NCI-H748 (cell line): ENCODE measurements at regions not wholly inside any gene's neighbourhood (a gene's known extent, or its start where the extent isn't known, plus 50 kb on each side); places are given as distances from the start of the nearest gene placed in this dataset.
"Not testable (repeated sequence)": the region's sequence is repeated elsewhere in the genome, so short reads cannot be mapped to it uniquely, and the experiment has no call there.

Source experiments
- DNase-seq: peaks from one replicate; lab custom pipeline; 2025; ENCODE audit not compliant: unreplicated experiment; lab: John Stamatoyannopoulos, UW

DNA sequence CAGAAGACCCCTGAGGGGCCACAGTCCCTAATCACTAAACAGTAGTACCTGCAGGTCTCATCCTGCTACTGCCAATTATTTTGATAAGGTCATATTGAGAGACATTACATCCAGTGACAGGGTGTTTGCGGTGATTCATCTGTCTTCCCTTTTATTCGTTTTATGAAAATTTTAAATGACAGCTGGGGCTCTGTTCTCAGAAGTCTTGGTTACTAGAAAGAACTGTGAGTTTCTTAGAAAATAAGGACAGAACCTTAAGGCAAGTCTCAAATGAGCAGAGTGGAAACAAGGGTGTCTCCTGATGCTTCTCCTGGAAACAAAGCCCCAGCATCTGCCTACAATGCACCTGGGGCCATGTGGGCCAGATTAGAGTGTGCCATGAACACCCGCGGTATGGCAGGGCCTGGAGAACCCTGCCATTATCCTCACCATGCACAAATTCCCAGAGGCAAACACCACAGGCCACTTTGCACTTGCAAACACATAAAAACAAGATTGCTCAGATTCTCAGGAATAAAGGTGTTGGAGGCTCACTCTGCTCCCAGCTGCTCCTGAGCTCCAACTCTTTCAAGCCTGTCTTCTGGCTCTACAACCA lies 66.3 kb upstream of the IQSEC1 start:
- no peak for DNase-seq

DNA sequence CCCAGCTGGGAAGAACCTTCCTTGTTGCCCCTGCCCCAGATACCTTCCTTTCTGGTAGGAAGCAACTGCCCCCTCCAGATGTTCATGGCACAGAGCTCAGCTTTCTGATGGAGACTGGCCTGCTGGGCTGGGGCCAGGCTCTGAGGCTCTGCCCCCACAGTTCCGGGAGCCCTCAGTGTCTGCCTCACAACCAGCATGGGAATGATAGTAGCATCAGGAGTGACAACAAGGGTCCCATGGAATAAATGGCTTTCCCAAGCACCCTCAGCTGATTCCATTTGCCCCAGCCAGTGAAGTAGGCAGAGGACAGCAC lies 65.6 kb upstream of the IQSEC1 start:
- DNase-seq, result no peak

DNA sequence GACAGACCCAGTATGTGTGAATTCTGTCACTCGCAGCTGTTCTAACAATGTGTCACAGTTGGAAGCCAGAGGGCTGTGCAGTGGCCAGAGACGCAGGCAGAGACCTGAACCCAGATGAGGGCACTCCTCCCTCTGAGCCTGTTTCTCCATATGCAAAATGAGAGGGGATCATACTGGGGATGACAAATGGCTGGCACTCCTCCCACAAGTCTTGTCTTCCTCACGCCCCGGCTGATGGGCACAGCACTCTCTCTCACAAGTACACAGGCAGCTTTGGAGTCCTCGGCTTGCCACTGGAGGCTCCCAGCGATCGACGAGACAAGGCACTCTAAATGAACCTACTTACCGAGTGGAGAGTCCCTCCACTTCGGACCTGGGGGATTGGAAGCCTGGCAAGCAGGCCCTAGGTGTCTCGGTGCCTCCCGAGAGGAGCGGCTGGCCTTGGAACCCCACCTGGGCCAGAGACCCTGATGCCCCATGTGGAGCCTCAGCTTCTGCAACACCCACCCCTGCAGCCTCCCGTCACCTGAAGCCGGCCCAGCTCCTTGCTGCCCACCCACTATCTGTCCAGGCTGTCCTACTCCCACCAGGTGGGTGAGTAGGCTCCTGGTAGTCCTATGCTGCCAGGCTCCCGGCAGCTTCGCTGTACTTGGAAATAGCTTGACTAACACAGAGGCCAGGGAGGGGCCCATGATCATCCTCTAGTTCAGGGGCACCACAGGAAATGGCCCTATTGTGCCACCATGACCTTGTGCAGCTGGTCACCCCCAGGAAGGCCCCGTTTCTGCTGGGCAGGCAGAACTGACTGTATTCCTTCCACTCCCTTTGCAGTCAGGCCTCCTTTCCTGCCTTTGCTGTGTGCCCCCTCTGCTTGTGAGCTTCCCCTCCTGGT lies 65.0 kb upstream of the IQSEC1 start:
- no peak for DNase-seq

DNA sequence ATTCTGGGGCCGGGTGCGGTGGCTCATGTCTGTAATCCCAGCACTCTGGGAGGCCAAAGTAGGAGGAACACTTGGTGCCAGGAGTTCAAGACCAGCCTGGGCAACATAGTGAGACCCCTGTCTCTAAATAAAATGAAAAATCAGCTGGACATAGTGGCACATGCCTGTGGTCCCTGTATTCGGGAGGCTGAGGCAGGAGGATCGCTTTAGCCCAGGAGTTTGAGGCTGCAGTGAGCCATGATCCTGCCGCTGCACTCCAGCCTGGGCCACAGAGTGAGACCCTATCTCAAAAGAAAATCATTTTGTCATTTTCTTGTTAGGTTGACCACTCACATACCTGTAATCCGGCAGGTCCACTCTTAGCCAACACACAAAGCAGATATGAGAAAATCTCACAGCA lies 63.6 kb upstream of the IQSEC1 start:
- not testable (repeated sequence) for DNase-seq

DNA sequence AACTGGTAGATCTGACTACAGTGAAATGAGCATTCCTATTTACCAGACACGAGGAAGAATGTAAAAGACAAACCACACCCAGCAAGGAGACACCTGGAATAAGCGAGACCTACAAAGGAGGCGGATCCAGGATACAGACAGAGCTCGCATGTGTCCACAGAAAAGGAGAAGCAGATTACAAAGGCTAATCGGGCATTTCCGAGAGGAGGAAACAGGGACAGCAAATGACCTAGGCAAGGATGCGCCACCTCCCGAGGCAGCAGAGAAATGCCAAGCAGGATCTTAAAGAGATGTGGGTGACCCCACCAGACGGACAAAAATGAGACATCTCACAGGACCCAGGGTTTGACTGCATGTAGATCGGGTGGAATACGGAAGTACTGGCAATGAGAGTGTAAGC lies 63.2 kb upstream of the IQSEC1 start:
- DNase-seq, result no peak

DNA sequence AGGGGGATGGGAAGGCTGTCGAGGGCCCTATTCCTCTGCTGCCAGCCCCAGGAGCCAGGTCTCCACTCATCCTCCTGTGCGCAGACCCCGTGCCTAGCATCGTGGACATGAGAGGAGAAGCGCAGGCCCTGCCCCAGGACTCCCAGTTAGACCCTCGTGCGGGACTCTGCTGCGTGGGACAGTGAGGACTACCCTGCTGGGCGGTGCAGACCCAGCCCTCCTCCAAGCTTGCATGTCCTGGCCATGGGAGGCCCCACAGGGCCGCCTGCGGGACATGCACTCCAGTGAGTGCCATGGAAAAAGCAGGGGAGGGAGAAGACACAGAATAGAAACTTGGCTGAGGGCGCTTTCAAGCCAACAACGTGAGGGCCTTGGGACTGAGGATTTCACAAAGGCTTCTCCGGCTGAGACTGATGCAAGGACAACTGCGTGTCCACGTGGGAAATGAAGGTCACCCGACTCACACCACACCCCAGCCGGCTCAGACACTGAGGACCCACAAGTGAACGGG lies 62.6 kb upstream of the IQSEC1 start:
- no peak for DNase-seq

DNA sequence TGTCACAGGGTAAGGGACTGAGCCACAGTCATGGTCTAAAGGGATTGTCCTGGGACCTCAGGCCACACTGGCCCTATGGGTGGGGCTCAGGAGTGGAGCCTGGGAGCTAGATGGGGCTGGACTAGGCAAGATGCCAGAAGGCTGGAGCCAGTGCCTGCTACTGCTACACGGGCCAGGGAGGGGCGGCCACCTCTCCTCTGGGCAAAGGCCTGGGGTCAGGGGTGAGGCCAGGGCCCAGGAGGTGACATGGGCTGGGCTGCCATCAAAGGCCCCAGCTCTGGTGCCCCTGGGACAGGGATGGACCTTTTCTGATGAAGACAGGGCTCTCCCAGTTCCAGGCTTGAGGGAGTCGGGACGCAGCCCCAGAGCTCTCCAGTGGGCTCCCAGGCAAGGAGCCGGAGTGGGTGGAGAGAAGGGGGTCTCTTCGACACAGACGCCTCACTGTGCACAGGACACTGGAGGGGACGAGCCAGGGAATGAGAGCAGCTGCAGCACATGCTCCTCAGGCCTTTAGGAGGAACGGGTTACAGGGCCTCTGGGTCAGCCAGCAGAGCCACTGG lies 62.1 kb upstream of the IQSEC1 start:
- DNase-seq, result no peak

DNA sequence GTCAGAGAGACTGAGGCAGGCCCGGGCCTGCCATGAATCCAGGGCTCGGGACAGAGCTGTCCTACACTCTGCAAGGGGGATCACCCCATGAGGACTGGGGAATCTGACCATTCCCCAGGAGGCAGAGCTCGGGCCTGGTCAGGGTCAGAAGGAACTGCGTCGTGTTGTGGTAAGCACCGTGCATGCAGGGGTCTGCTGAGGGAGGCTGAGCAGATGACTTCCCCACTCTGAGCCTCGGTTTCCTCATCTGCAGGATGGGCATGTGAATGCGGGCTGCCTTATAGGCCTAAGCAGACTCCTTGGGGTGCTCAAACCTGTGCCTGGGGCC lies 61.6 kb upstream of the IQSEC1 start:
- DNase-seq, result no peak

DNA sequence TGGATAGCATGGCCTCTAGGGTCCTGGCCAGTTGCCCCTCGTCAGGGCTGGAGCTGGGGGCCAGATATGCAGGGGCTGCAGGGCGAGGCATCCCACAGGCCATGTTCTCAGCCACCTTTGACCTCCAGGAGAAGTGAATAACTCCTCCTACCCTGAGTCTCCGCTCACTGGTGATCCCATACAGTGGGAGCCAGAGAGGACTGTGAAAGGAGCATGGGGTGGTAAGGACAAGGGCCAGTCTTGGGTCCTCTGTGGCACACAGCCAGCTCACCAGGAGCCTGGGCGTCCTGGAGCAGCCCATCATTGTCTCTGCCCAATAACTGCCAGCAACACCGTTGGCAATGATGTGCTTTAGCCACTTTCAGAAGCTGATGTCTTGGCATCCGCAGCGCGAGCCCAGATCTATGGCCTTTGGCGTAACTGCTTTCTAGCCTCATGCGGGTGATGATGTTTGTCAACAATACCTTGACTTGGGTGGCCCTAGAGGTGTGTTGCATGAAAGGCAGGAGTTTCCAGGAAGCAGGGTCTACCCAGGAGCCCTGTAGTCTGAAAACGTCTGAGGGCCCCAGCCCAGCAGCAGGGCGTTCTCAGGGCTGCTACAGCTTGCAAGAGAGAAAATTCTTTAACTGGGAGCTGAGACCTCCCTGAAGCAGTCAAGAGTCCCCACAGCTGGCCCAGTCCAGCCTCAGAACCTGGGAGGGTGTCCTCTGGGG lies 61.1 kb upstream of the IQSEC1 start:
- DNase-seq, result no peak

DNA sequence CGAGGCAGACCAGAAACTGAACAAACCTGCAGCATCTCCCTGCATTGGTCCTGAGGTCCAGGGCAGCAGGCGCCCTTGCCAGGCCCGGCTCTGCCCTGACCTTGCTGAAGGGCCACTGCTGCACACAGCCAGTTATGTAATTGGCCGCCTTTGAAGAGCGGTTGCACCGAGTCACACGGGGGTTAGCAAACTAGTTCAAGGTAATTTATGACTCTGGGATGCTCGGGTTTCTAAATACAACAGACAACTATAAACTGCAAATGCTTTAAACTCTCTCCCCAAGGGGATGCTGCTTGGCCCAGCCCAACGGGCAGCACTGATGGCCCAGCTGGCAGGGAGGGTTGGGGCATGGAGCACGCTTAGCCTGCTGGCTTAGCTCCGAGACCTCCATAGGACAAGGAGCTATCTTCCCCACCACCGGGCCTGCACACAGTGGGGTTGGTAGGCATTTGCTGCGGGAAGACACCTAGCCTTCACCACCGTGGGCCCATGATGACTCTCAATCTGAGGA lies 60.3 kb upstream of the IQSEC1 start:
- no peak for DNase-seq

DNA sequence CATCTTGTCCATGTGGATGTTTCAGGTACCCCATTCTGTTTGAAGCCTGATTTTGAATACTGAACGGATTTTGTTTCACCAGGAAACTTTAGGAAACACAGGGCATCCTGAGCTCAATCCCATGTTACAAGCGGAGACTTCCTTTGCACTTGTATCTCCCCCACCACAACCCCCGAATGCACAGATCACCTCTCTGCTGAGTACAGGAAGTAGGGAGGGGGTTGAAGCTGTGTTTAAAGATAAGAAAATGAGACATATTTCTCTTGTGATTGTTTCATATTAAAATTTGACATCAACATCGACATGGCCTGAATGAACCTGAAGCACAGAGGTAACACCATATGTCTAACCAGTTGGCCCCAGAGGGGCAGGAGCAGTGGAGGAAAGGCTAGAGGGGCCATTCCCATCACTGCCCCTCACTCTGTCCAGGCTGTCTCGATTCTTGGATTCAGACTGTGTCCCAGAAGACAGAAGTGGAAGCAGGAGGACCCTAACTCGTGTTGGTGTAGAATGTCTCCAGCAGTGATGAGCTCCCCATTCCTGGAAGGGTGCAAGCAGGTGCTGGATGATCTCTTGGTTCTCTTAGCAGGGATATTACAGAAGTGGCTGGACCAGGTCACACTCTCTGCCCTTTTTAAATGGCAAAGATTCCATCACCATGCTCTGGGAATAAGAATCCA lies 59.6 kb upstream of the IQSEC1 start:
- no peak for DNase-seq

DNA sequence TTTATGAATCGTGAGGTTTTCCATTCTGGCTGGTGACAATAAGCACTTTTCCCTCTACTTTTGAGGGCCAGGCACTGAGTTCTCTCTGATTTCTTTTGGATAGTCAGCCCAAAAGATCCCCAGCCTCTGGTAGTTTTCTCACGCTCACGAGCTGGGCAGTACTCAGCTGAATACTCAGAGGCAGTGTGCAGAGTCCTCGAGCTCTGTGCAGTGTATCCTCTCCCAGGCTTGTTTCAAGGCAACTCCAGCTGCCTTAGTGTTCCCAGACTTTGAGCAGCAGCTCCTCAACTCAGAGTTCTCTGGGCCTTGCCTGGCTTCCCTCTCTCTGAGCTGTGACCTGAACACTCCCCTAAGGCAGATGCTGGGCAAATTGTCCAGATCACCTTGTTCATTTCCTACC lies 59.1 kb upstream of the IQSEC1 start:
- no peak for DNase-seq

DNA sequence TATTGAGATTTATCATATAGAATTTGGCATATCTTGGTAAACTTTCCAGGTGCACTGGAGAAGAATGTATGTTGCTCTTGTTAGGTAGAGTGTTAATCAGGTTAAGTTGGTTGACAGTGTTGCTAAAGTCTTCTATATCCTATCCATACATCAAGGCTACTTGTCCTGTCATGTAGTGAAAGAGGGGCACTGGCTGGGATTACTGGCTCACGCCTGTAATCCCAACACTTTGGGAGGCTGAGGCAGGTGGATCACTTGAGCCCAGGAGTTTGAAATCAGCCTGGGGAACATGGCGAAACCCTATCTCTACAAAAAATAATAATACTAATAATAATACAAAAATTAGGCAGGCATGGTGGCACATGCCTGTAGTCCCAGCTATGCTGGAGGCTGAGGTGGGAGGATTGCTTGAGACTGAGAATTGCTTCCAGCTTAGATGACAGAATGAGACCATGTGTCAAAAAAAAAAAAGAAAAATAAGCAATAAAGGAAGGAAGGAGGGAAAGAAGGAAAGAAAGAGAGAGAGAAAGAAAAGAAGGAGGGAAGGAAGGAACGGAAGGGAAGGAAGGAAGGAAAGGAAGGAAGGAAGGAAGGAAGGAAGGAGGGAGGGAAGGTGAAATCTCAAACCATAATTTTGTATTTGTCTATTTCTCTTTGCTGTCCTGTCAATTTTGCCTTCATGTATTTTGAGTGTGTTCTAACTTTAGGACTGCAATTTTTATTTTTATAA lies 57.4 kb upstream of the IQSEC1 start:
- DNase-seq, result no peak

DNA sequence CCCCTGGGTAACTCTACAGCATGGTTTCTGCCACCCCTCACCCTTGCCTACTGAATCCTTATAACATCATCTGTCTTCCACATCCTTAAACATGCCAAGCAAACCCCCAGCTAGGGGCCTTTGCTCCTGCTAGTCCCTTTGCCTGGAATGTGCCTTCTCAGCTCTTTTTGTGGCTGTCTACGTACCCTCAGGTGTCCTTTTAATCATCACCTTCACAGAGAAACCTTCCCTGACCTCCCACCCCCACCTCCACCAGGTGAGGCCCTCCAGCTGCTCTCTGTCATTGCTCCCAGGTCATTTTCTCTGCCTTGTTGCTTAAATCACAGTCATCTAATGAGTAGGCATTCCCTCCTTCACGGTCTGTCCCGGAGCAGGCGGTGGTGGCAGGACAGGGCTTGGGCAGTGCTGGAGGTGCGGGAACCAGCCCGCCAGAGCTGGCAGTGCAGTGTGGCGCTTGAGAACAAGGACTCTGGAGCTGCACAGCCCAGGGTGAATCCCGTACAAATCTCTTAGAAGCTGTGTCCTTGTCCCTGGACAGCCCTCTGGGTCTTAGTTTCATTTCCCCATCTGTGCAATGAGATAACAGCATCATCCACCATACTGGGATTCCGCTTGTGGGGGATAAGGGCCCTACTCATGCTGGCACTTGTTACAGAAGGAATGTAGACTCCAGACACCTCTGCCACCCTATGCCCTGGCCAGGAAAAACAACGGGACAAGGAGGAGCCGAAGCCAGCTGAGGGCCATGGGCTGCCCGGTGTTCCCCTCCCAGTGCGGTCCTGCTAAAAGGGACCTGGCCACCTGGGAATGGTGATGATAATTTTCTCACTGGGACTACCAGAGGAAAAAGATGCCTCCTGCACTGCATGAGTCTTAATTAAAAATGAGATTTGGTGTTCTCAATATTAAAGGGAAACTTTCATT lies 52.1 kb upstream of the IQSEC1 start:
- no peak for DNase-seq

DNA sequence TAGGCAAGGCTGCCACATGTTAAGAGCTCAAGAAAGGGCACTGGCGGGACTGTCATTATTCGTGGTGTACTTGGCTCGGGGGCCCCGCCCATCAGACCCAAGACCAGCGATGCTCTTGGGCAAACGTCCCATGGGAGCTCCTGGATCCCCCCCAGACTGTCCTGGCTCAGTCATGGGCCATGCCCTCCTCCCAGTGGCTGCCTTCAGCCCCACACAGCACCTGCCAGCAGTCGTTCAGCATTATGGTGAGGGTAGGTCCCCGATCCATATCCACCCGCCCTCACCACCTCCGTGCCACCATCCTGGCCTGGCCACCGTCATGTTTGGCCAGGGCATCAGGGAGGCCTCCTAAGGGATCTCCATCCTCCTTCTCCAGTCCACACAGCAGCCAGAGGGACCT lies 51.4 kb upstream of the IQSEC1 start:
- DNase-seq, result no peak

DNA sequence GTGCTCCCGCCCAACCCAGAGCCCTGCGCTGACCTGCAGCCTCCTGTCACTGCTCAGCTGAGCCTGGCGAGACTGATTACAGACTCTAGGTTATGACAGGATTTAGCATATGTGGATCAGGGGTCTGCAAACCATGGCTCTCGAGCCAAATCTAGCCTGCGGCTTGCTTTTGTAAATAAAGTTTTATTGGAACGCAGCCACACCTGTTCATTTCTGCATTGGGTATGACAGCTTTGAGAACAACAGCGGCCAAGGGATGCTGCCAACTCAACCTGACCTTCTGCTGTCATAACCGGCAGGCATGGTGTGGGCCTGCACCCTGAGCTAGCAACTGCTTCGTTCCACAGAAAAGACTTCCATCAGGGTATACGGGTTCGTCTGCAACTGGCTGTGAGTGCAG lies 50.5 kb upstream of the IQSEC1 start:
- DNase-seq, result no peak

DNA sequence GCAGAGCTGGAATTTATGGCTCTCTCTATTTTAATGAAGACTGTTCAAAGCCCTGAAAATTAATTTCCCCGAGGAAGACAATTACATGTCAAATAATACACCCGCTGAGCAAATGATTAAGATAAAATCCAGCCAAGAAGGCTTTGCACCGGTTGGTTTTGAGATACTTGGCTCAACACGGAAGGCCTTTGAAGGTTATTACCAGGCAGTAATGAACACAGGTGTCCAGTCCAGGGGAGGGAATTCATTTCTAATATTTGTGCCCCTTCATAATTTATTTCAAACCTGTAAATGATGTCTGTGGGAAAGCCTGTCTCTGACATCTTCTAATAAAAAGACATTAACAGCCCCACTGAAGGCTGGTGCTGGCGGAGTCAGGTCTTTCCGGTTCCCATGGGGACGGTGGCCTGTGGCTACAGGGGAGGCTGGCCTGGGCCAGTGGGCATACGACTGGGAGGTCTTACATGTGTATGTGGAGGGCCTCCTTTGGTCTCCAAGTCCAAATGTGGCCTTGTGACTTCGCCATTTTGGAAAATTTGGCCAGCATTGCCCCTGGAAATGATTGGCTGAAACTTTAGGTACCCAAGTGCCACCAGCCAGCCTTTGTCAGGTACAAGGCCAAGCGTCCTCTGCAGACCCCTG lies 49.9 kb upstream of the IQSEC1 start:
- DNase-seq, result no peak
